HG03039 (cell line): ENCODE measurements at regions not wholly inside any gene's neighbourhood (a gene's known extent, or its start where the extent isn't known, plus 50 kb on each side); places are given as distances from the start of the nearest gene placed in this dataset.

ENCODE experiments used
- ATAC-seq: cut with Tn5 transposase; IDR thresholded peaks from one replicate; pipeline ENCODE4 v1.9.1; 2021; ENCODE audit warnings: mild to moderate bottlenecking, moderate library complexity; ENCODE audit not compliant: unreplicated experiment

- no peak for ATAC-seq
These were observed 254.0 kb upstream of the PPP2R2D start for GRCh38 chr10:131646551-131647525.

- ATAC-seq, result no peak
These were observed 253.0 kb upstream of the PPP2R2D start for GRCh38 chr10:131647789-131648188.

- no peak for ATAC-seq
These were observed 252.3 kb upstream of the PPP2R2D start for GRCh38 chr10:131648386-131649020.

GRCh38 chr10:131649617-131650016 lies 251.2 kb upstream of the PPP2R2D start:
- no peak for ATAC-seq

GRCh38 chr10:131650169-131650705 lies 250.6 kb upstream of the PPP2R2D start:
- ATAC-seq, result no peak

- ATAC-seq, result no peak
These were observed 249.8 kb upstream of the PPP2R2D start for GRCh38 chr10:131650771-131651673.

- no peak for ATAC-seq
These were observed 249.0 kb upstream of the PPP2R2D start for GRCh38 chr10:131651674-131652437.

GRCh38 chr10:131652438-131653139 lies 248.2 kb upstream of the PPP2R2D start:
- no peak for ATAC-seq

GRCh38 chr10:131653140-131653539 lies 247.7 kb upstream of the PPP2R2D start:
- ATAC-seq, result no peak

- ATAC-seq, result no peak
These were observed 247.0 kb upstream of the PPP2R2D start for GRCh38 chr10:131653554-131654470.

- no peak for ATAC-seq
These were observed 246.2 kb upstream of the PPP2R2D start for GRCh38 chr10:131654471-131655087.

- no peak for ATAC-seq
These were observed 245.5 kb upstream of the PPP2R2D start for GRCh38 chr10:131655101-131655849.

GRCh38 chr10:131656009-131656408 lies 244.8 kb upstream of the PPP2R2D start:
- ATAC-seq, result no peak

- no peak for ATAC-seq
These were observed 244.4 kb upstream of the PPP2R2D start for GRCh38 chr10:131656431-131656841.

GRCh38 chr10:131657318-131657984 lies 243.4 kb upstream of the PPP2R2D start:
- ATAC-seq, result no peak

- no peak for ATAC-seq
These were observed 242.8 kb upstream of the PPP2R2D start for GRCh38 chr10:131657985-131658330.
